IMR-90 (cell line): ENCODE measurements at regions not wholly inside any gene's neighbourhood (a gene's known extent, or its start where the extent isn't known, plus 50 kb on each side); places are given as distances from the start of the nearest gene placed in this dataset.

Experiments
- ATAC-seq: fragments of 200-7000 bp; cut with Tn5 transposase; 2 replicates; pipeline ENCODE4 v1.9.1; 2020; ENCODE audit warnings: low read depth, mild to moderate bottlenecking, moderate library complexity
- BruUV-seq: library from RNA; stranded (reverse); fragments of 400-500 nt; replicated peaks from 2 replicates; lab custom pipeline; 2021; lab: Mats Ljungman, UMichigan
- CTCF ChIA-PET: fragments of 300-600 bp; formaldehyde crosslinking; extraction: SDS; loops from one replicate; lab custom pipeline; 2021; ENCODE audit warnings: antibody characterized with exemption; lab: Yijun Ruan, JAX
- POLR2A ChIA-PET: fragments of 300-600 bp; sonication (Branson Sonifier 250); formaldehyde crosslinking; loops from one replicate; lab custom pipeline; 2022; ENCODE audit warnings: antibody characterized with exemption; ENCODE audit not compliant: unreplicated experiment; lab: Charles Lee
- DNase-seq: peaks from one replicate; pipeline ENCODE4 v3.0.0; 2013
- H2AFZ ChIP-seq: replicated peaks from 2 replicates; pipeline ENCODE3; 2013; ENCODE audit warnings: low read length, mild to moderate bottlenecking; ENCODE audit not compliant: poor library complexity
- H2AK5ac ChIP-seq: 2 replicates; pipeline ENCODE4 v1.6.1; 2013; ENCODE audit warnings: low read depth, low read length, inconsistent platforms
- H2AK9ac ChIP-seq: replicated peaks from 2 replicates; pipeline ENCODE3; 2013; ENCODE audit warnings: mild to moderate bottlenecking, low read depth, low read length, moderate library complexity; ENCODE audit not compliant: poor library complexity
- H2BK120ac ChIP-seq: 2 replicates; pipeline ENCODE4 v1.6.1; 2013; ENCODE audit warnings: low read depth, low read length, inconsistent platforms
- H2BK15ac ChIP-seq: 3 replicates; pipeline ENCODE4 v1.6.1; 2013; ENCODE audit warnings: low read depth, low read length, inconsistent platforms
- H2BK20ac ChIP-seq: 2 replicates; pipeline ENCODE4 v1.6.1; 2013; ENCODE audit warnings: low read depth, mild to moderate bottlenecking, inconsistent platforms, low read length, moderate library complexity
- H2BK5ac ChIP-seq: 2 replicates; pipeline ENCODE4 v1.6.1; 2013; ENCODE audit warnings: mild to moderate bottlenecking, low read depth, low read length, inconsistent platforms; ENCODE audit not compliant: poor library complexity, severe bottlenecking
- H3K14ac ChIP-seq: replicated peaks from 2 replicates; pipeline ENCODE4 v1.6.1; 2013; ENCODE audit warnings: low read depth, low read length, inconsistent platforms
- H3K18ac ChIP-seq: 2 replicates; pipeline ENCODE4 v1.6.1; 2013; ENCODE audit warnings: low read depth, low read length, control low read depth
- H3K23ac ChIP-seq: 2 replicates; pipeline ENCODE4 v1.6.1; 2013; ENCODE audit warnings: low read depth, low read length, inconsistent platforms
- H3K27ac ChIP-seq: 2 replicates; pipeline ENCODE4 v1.5.1; 2013; ENCODE audit warnings: mild to moderate bottlenecking, control low read depth, low read length; ENCODE audit not compliant: insufficient read depth
- H3K27me3 ChIP-seq: 2 replicates; pipeline ENCODE4 v1.6.1; 2013; ENCODE audit warnings: low read length; ENCODE audit not compliant: control insufficient read depth, insufficient read depth
- H3K36me3 ChIP-seq: 2 replicates; pipeline ENCODE4 v1.6.1; 2013; ENCODE audit warnings: low read length, mixed read lengths; ENCODE audit not compliant: control insufficient read depth, insufficient read depth
- H3K4ac ChIP-seq: 2 replicates; pipeline ENCODE4 v1.6.1; 2013; ENCODE audit warnings: low read depth, low read length, inconsistent platforms
- H3K4me1 ChIP-seq: 2 replicates; pipeline ENCODE4 v1.6.1; 2013; ENCODE audit warnings: low read length, mixed read lengths; ENCODE audit not compliant: control insufficient read depth, insufficient read depth
- H3K4me2 ChIP-seq: 2 replicates; pipeline ENCODE4 v1.6.1; 2013; ENCODE audit warnings: low read depth, mild to moderate bottlenecking, control low read depth, low read length, moderate library complexity
- H3K4me3 ChIP-seq: 2 replicates; pipeline ENCODE4 v1.5.1; 2013; ENCODE audit warnings: low read depth, mild to moderate bottlenecking, control low read depth, low read length, moderate library complexity; ENCODE audit not compliant: insufficient read depth
- H3K56ac ChIP-seq: 2 replicates; pipeline ENCODE4 v1.6.1; 2013; ENCODE audit warnings: low read length, inconsistent platforms; ENCODE audit not compliant: insufficient read depth; ENCODE audit errors: extremely low read depth
- H3K79me1 ChIP-seq, 2 experiments: 2 replicates each; pipeline ENCODE4 v1.6.1; 2013; ENCODE audit warnings: low read length in 2 of 2, inconsistent platforms in 1 of 2, low read depth in 1 of 2
- H3K9ac ChIP-seq: 2 replicates; pipeline ENCODE4 v1.6.1; 2013; ENCODE audit warnings: low read depth, low read length, control low read depth
- H3K9me1 ChIP-seq: 2 replicates; pipeline ENCODE4 v1.6.1; 2013; ENCODE audit warnings: low read length, inconsistent platforms; ENCODE audit not compliant: insufficient read depth
- H3K9me3 ChIP-seq: 2 replicates; pipeline ENCODE4 v1.6.1; 2013; ENCODE audit warnings: low read length; ENCODE audit not compliant: control insufficient read depth, insufficient read depth
- H4K20me1 ChIP-seq: 2 replicates; pipeline ENCODE4 v1.6.1; 2013; ENCODE audit warnings: low read length, inconsistent platforms; ENCODE audit not compliant: insufficient read depth
- H4K5ac ChIP-seq: 2 replicates; pipeline ENCODE4 v1.6.1; 2013; ENCODE audit warnings: mild to moderate bottlenecking, low read depth, low read length, control low read depth
- H4K8ac ChIP-seq, 2 experiments: 2 replicates each; pipeline ENCODE4 v1.6.1; 2013; ENCODE audit warnings: low read depth in 2 of 2, low read length in 2 of 2, control low read depth in 1 of 2, inconsistent platforms in 1 of 2
- H4K91ac ChIP-seq: 2 replicates; pipeline ENCODE4 v1.6.1; 2013; ENCODE audit warnings: low read depth, low read length, inconsistent platforms; ENCODE audit not compliant: insufficient read depth
- CTCF ChIP-seq: conservative IDR thresholded peaks from 2 replicates; pipeline ENCODE4 v1.5.1; 2012; ENCODE audit warnings: mild to moderate bottlenecking, low read depth, low read length, improper control_type of control experiment
- RFX5 ChIP-seq: IDR thresholded peaks from 2 replicates; pipeline ENCODE4 v1.8.0; 2012; ENCODE audit warnings: low read depth, mild to moderate bottlenecking, low read length, moderate library complexity
- SMC3 ChIP-seq: fragments of 150-350 bp; IDR thresholded peaks from 2 replicates; pipeline ENCODE4 v1.6.1; 2016; ENCODE audit warnings: low read depth, mild to moderate bottlenecking, antibody characterized with exemption, low read length, moderate library complexity
- WGBS, 2 experiments: methylation state at CpG; one replicate each; pipeline versions ENCODE4 v1.1.5 to v1.1.7; 2013; ENCODE audit warnings: missing lambda C conversion rate in 2 of 2; ENCODE audit not compliant: insufficient read length in 1 of 2; ENCODE audit errors: extremely low coverage in 2 of 2; 5-methylcytosine and 5-hydroxymethylcytosine counted together
- dilution Hi-C: fragments of 300-500 bp; cut with HindIII; formaldehyde crosslinking; loops from one replicate; pipeline ENCODE4 v1.14.3; 2018; ENCODE audit warnings: low sequenced_read_pairs; ENCODE audit not compliant: unreplicated experiment
- in situ Hi-C: fragments of 300-500 bp; cut with MboI; formaldehyde crosslinking; loops from 3 replicates; pipeline ENCODE4 v1.14.3; 2019; ENCODE audit warnings: low sequenced_read_pairs, inconsistent platforms, mixed read lengths
- intact Hi-C: fragments of 100-400 bp; cut with micrococcal nuclease; formaldehyde crosslinking; loops from 2 replicates; pipeline ENCODE4 v1.10.0; 2022

- no peak overlapping the region for H3K4me2 ChIP-seq
- POLR2A ChIA-PET, result no interaction called here
- dilution Hi-C loops, result no loop called here
These were observed 1267.0 kb upstream of the NCAM2 start for GRCh38 chr21:19731251-19731650.

More at GRCh38 chr21:19731251-19731650, 1267.0 kb upstream of the NCAM2 start:
- in situ Hi-C loops (no loop called here), intact Hi-C loops (no loop called here)
- Histone ChIP-seq H4K20me1 (no peaks in the 10 kb centered on the region), H2AK9ac (no peak overlapping the region), H3K9ac (no peak overlapping the region), H3K14ac (no peak overlapping the region), H2AK5ac (no peak overlapping the region), H4K5ac (no peak overlapping the region), H3K9me1 (no peaks in the 10 kb centered on the region), H2BK15ac (no peak overlapping the region), H3K4me1 (no peaks in the 10 kb centered on the region), H3K56ac (no peak overlapping the region), H2BK20ac (no peak overlapping the region), H3K4me3 (no peak overlapping the region), H2AFZ (no peak overlapping the region), H3K9me3 (peaks cover 3% of the 10 kb centered on the region; the same call in 1 of the 2 replicates), H4K91ac (no peak overlapping the region), H3K27me3 (no peaks in the 10 kb centered on the region), H2BK120ac (no peak overlapping the region), H3K79me1 (no peaks in the 10 kb centered on the region), H3K18ac (no peak overlapping the region), H3K4ac (no peak overlapping the region), H3K27ac (no peak overlapping the region), H2BK5ac (no peak overlapping the region), H3K23ac (no peak overlapping the region), H4K8ac (no peak overlapping the region), H3K36me3 (no peaks in the 10 kb centered on the region)
- TF ChIP-seq RFX5, result no peak
- no peak for TF ChIP-seq SMC3
- TF ChIP-seq CTCF, result no peak
- no CpG with 5 or more reads among the region's 2 CpGs for WGBS, 2 experiments
- DNase-seq (no peak), ATAC-seq (no peak)
- BruUV-seq, result no TSS peak
- CTCF ChIA-PET, result no interaction called here
